ENCODE measurements at regions not wholly inside any gene's neighbourhood (a gene's known extent, or its start where the extent isn't known, plus 50 kb on each side); places are given as distances from the start of the nearest gene placed in this dataset.

- no peak for DNase-seq
These were observed 452.4 kb downstream of the ZEB2 start for GRCh38 chr2:144067506-144067905.

- DNase-seq = no peak
These were observed 456.3 kb downstream of the ZEB2 start for GRCh38 chr2:144063602-144064001.

- DNase-seq = no peak
These were observed 465.0 kb downstream of the ZEB2 start for GRCh38 chr2:144054911-144055310.

- DNase-seq = no peak
These were observed 467.8 kb downstream of the ZEB2 start for GRCh38 chr2:144052083-144052482.

- DNase-seq = no peak
These were observed 470.8 kb downstream of the ZEB2 start for GRCh38 chr2:144049137-144049536.

DNA sequence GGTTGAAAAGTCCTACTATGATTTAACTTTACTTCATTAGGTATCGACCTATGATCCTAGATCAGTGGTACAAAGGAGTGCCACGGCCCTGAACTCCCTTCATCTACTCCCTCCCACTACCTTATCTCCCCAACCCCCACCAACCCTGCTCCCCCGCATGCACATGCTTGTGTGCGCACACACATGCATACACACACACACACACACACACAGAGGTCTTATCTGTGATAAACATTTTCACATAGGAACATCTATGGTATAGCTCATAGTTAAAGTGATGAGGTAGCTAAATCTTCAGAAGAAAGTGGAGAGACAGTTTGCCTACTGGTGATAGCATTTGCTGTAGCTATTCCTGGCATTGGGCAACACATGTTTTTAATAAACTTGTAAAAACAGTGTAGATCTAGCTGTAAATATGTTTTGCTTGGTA is 471.3 kb downstream of the ZEB2 start:
- no peak for DNase-seq

DNA sequence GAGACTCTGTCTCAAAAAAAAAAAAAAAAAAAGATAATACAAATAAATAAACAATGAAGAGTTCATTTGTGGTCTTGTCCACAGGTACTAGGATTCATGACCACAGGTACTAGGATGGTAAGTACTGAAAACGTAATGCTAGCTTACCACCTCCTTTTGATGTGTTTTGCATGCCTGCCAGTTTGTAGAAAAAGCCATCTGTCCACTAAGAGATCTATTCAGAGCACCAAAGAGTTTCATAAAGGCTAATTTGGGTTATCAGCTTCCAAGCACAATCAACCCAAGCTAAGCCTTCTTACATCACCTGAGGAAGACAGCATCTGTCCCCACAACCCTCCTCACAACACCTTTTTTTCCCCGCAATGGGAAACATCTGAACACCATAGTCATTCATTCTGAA is 477.2 kb downstream of the ZEB2 start:
- DNase-seq = no peak

GRCh38 chr2:144041612-144042011 is 478.3 kb downstream of the ZEB2 start:
- no peak for DNase-seq

- DNase-seq = no peak
These were observed 479.1 kb downstream of the ZEB2 start for GRCh38 chr2:144040834-144041233.

DNA sequence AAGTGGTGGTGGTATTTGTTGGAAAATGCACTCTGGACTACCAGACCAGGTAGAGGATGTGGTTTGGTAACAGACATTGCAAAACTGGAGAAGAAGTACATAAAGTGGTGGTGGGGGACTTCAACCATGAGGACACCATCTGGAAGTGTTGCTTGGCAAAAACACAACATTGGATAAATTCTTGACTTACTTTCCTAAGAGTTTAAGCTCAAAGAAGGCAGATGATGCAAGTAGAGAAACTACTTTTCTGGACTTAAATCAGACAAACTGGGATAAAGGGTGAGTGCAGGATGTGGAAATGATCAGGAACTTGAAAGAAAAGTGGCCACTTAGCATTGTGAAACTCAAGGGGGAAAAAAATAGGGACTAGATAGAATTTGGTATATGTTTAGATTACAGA is 487.4 kb downstream of the ZEB2 start:
- DNase-seq = no peak

- DNase-seq = no peak
These were observed 489.1 kb downstream of the ZEB2 start for GRCh38 chr2:144030791-144031190.

- no peak for DNase-seq
These were observed 492.3 kb downstream of the ZEB2 start for GRCh38 chr2:144027593-144027992.

DNA sequence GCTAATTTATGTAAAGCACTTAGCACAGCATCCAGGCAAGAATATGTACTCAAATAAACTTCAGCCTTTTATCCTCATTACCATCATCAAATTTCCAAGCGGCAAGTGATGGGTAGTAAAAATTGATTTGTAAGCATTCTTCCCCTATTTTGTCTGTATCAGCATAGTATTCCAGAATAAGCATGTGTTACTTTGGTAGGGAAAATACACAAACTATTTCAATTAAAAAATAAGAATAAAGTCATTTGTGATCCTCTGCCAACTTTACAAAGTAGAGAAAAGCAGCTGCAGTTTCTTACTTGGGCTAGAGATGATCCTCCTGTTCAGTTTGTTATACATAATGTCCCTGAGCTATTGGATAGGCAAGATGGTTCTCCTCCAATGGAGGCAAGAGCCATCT is 493.2 kb downstream of the ZEB2 start:
- no peak for DNase-seq

DNA sequence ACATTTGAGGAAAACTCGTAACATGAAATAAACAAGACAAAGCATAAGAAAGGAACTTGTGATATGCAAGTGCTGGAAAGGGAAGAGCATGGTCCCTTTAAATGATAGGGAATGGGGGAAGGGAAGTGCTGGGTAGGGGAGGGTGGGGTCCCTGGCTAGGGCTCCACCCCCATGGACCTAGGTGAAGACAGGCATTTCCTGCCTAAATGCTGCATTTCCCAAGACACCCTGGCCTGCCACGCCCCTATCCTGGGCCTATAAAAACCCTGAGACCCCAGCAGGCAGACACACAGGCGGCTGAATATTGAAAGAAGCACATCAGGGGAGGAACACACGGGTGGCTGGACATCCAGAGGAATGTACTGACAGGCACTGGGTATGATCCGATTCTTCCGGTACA is 499.9 kb downstream of the ZEB2 start:
- no peak for DNase-seq

DNA sequence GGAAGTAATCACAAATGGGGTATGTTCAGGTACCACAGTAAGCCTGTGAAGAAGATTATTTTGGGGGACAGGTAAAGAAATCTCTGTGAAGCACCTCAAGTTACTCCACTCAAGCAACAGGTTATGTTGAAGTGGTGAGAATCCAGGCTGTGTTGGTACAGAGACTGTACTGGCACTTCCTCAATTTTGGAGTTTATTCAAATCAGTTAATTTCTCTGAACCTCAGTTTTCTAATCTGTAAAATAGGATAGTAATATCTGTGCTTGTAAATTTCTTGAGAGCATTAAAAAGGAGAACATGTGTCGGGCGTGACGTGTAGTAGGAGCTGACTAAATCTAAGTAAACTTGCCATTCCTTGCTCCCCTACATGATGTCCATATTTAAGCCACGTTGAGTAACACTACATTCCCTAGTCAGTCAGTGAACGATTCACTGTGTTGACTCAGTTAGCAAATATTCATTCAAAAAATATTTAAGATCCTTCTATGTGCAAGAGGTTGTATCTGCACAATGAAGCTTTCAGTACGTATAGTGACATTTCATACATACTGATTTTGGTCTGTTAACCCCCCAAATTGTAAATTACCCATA is 504.2 kb downstream of the ZEB2 start:
- peak; percentile 89 for DNase-seq

DNA sequence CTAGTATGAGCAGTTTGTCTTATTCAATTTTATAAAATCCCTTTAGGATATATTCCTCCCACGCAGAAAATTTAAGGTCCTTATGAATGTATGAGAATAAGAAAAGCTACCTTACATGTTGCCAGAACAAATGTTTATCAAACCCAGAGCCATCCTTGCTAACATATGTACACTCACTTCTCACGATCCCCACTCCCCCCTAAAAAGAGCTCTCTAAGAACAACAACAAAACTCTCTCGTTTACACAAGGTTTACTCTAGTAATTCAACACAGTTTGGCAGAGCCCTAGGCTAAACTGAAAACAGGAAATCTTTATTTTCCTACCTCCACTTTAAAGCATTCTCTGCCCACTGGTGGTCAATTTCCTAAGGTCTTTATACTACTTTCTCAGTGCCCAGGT is 504.9 kb downstream of the ZEB2 start:
- peak; percentile 7 for DNase-seq

DNA sequence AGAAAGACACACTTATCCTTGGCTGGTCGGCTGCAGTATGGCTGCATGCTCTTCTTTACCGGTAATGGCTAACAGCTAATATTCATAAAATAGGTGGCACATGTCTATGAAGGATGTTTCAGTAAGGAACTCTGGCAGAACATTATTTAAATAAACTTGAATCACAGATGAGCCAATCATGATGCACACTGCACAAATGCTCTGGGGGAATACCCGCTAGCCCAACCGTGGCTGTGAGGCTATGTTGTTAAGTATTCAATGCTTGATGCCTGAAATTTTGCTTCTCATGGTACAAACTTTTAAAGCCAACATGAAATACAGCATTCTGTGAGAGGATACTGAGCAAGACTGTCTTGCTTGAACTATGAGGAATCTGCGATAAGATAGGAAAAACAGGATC is 505.8 kb downstream of the ZEB2 start:
- DNase-seq = peak; percentile 19

- no peak for DNase-seq
These were observed 507.6 kb downstream of the ZEB2 start for GRCh38 chr2:144012304-144012703.

DNA sequence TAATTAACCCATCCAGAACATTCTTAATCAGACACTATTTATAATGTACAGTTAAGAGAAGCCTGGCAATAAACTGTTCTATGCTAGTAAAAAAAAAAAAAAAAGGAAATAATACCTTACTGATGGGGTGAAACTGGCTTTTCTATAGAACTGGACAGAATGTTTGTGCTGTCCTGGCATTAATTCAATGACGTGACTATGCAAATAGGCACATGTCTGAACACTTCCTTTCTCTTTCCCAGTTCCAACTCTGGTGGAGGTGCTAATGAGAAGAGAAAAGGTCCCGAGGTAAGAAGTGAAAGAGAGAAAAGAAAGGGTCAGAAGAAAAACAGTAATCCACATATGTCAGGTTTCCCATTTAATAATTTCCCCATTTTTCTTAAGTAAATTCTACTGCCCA is 508.4 kb downstream of the ZEB2 start:
- DNase-seq = no peak

- DNase-seq = no peak
These were observed 508.8 kb downstream of the ZEB2 start for GRCh38 chr2:144011098-144011497.

DNA sequence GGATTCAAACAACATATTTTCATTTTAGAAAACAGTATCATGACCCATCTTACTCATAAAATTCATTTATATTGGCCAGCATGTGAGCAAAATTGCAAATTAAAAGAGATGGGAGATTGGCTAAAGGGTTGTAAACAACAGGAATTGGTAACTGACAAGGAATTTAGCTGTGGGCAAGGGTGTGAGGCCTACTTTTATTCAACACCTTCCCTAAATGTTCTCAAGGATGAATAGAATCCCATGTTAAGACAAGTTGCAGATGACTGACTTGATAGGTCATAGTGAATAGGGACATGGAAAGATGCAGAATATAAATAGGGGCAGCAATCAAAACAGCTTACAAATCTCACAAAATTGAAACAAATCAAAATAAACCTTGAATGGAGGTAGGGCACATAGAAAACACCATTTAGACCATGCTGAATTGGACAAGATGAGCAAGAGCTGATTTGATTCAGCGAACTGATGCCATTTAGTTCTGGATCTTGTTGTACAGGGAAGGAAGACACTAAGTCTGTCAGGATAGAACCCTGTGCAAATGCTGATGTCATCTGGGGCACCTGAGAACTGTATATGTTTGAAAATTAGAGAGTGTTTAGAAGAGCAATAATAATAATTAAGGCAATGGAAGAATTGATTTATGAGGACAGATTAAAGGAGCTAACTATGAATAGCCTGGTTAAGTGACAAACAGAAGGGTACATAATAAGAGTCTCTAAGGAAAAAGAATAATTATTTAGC is 509.7 kb downstream of the ZEB2 start:
- no peak for DNase-seq

GRCh38 chr2:144006139-144006538 is 513.8 kb downstream of the ZEB2 start:
- DNase-seq = no peak

DNA sequence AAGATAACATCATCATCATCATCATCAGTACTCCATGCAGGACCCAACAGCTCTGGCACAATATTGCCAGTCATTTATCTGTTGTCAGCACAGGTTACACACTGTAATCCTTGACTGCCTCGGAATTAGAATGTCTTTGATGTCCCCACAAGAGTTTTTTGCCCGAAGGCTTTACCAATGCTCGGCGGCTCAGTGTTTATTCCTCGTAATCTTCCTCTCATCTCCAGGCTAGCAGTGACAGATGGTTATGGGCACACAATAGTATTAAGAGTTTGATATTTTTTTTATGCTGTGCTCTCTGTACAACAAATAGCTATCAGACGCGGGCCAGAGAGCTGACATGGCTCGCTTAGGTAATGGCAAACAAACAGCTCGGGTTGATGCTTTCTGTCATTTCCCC is 515.2 kb downstream of the ZEB2 start:
- DNase-seq = no peak

DNA sequence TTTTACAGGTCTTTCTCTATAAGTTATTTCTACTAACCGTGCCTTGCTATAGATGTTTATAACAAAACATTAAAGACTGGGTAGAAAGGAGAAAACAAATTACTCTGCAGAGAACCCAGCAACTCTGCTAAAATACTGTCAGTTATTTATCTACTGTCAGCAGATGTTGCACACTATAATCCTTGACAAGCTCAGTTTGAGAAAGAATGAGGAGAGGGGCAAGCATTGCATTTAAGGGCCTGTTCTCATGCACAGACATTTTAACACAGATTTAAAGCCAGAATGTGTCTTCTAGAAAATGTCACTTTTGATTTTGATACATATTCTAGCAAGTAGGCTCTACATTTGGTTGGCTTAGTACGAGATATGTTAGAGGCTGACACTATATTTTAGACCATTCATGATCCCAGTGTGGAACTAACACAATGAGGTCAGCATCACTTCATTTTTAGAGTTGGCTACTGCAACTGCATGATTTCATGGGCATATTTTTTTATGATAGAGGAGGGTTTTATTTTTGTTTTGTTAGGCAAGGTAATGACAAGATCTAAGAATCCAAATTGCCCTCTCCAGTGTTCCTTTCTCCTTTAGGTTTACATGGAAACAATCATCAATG is 516.4 kb downstream of the ZEB2 start:
- no peak for DNase-seq

DNA sequence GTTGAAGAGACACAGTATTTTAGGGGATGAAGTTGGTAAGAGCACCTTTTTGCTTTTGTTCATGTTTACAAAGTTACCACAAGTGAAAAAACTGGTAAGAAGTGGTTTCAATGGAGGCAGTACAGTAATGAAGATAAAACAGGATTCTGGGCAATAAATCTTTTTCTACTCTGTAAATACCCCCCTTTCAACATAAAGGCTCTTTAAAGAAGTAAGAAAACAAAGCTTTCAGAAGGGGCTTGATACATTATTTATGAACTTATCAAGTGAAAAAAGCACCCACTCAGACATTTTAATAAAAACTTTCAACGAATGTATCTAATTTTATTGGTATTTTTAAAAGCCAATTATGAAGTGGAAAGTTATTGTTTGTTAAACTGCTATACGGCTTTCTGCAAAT is 522.9 kb downstream of the ZEB2 start:
- no peak for DNase-seq

Measured in EL (cell line).